Activated naive CD8-positive, alpha-beta T cell treated with anti-CD3 and anti-CD28 coated beads for 36 hours (primary cell): ENCODE measurements at regions not wholly inside any gene's neighbourhood (a gene's known extent, or its start where the extent isn't known, plus 50 kb on each side); places are given as distances from the start of the nearest gene placed in this dataset.

Experiments
- DNase-seq: peaks from one replicate; pipeline ENCODE4 v3.0.0; 2021
- H3K27ac Mint-ChIP-seq: one replicate; pipeline ENCODE4 v1.8.0; 2022; ENCODE audit warnings: mild to moderate bottlenecking, moderate library complexity, mixed read lengths
- H3K27me3 Mint-ChIP-seq: one replicate; pipeline ENCODE4 v1.8.0; 2022; ENCODE audit warnings: mild to moderate bottlenecking, mixed read lengths
- H3K36me3 Mint-ChIP-seq: one replicate; pipeline ENCODE4 v1.8.0; 2021; ENCODE audit warnings: mild to moderate bottlenecking, mixed read lengths
- H3K4me1 Mint-ChIP-seq: one replicate; pipeline ENCODE4 v1.8.0; 2021; ENCODE audit warnings: mixed read lengths
- H3K4me3 Mint-ChIP-seq: one replicate; pipeline ENCODE4 v1.8.0; 2022; ENCODE audit warnings: mild to moderate bottlenecking, moderate library complexity, mixed read lengths
- H3K9me3 Mint-ChIP-seq: one replicate; pipeline ENCODE4 v1.8.0; 2022; ENCODE audit warnings: mixed read lengths

DNA sequence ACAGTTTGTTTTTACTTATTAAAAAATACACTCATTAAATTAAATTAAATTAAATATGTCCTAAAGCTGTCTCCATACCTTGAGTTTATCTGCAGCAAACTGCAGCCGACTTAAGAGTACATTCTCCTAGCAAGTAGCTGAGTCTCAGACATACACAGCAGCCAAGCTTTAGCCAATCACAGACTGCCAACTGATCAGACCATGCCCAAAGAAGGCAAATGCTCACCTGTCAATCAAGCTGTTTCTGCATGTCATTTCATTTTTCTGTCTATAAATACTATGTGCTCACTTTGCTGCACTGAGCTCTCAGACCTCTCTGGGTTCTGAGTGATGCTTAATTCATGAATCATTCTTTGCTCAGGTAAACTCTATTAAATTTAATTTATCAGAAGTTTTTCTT is 280.9 kb upstream of the EPHA5 start:
- Mint-ChIP-seq H3K4me3 (no peak overlapping the region), H3K27ac (no peak overlapping the region), H3K4me1 (no peaks in the 10 kb centered on the region), H3K9me3 (peaks cover 3% of the 10 kb centered on the region), H3K36me3 (no peaks in the 10 kb centered on the region), H3K27me3 (no peaks in the 10 kb centered on the region)
- no peak for DNase-seq

DNA sequence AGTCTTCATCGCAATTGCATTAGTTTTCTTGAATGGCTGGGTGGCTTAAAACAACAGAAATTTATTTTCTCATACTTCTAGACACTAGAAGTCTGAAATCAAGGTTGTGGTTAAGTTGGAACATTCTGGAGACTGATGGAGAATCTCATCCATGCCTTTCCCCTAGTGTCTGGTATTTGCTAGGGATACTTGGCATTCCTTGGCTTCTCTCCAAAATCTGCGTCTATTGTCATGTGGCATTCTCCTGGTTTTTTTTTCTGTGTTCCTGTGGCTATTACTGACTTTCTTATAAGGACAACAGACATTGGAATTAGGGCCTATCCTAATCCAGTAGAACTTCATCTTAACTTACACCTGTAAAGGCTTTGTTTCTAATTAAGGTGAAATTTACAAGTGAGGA is 272.8 kb upstream of the EPHA5 start:
- no peaks in the 10 kb centered on the region for H3K27me3 Mint-ChIP-seq
- H3K4me1 Mint-ChIP-seq = no peaks in the 10 kb centered on the region
- H3K36me3 Mint-ChIP-seq = no peaks in the 10 kb centered on the region
- no peak overlapping the region for H3K27ac Mint-ChIP-seq
- peaks cover 3% of the 10 kb centered on the region for H3K9me3 Mint-ChIP-seq
- H3K4me3 Mint-ChIP-seq = no peak overlapping the region
- DNase-seq = no peak

DNA sequence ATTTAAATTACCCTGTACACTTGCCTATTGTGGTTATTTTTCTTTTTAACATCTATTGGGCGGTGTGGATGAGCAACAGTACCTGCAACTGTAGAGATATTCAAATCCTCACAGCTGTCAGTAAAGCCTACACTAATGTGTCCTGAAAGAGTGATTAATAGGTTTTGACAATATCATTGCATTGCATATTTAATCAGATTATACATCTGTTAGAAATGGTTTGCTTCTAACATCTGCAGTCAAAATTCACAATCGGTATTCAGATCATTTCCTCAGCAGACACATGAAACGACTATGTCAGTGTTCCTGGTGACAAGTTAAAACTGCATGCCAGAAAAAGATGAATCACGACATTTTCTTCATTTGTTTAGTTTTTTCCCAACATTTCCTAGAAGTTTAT is 254.6 kb upstream of the EPHA5 start:
- no peak overlapping the region for H3K4me3 Mint-ChIP-seq

DNA sequence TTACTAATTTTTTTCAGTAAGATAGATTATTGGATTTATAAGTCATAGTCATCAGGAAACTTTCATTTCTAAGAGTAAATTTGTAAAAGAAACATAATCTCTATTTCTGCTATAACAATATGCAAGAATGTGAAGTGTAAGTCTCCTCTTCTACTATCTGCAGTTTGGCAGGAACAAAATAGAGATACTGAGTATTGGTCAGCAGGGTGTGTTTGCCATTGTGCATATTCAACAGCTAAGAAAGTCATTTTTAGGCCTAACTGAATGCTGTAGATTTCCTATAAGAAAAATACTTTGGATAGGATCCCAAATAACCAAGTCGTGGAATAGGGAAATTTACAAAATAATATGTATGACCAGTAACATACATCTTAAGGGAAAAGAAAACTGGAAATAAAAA is 253.3 kb upstream of the EPHA5 start:
- H3K4me3 Mint-ChIP-seq = no peak overlapping the region
- no peaks in the 10 kb centered on the region for H3K36me3 Mint-ChIP-seq
- H3K27ac Mint-ChIP-seq = no peak overlapping the region
- no peak for DNase-seq
- H3K9me3 Mint-ChIP-seq = peaks cover 2% of the 10 kb centered on the region
- H3K27me3 Mint-ChIP-seq = no peaks in the 10 kb centered on the region
- no peaks in the 10 kb centered on the region for H3K4me1 Mint-ChIP-seq

More for the DNA sequence above, 254.6 kb upstream of the EPHA5 start:
- H3K27me3 Mint-ChIP-seq = no peaks in the 10 kb centered on the region
- no peak overlapping the region for H3K27ac Mint-ChIP-seq
- peaks cover 2% of the 10 kb centered on the region for H3K9me3 Mint-ChIP-seq
- no peaks in the 10 kb centered on the region for H3K4me1 Mint-ChIP-seq
- DNase-seq = no peak
- no peaks in the 10 kb centered on the region for H3K36me3 Mint-ChIP-seq

DNA sequence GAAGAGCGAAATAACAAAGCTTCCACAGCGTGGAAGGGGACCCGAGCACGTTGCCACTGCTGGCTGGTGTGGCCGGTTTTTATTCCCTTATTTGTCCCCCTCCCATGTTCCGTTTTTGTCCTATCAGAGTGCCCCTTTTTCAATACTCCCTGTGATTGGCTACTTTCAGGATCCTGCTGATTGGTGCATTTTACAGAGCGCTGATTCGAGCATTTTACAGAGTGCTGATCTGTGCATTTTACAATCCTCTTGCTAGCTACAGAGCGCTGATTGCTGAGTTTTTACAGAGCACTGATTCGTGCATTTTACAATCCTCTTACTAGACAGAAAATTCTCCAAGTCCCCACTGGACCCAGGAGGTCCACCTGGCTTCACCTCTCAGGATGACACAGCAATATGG is 250.9 kb upstream of the EPHA5 start:
- no peak overlapping the region for H3K4me3 Mint-ChIP-seq
- H3K27me3 Mint-ChIP-seq = no peaks in the 10 kb centered on the region
- DNase-seq = no peak
- H3K4me1 Mint-ChIP-seq = no peaks in the 10 kb centered on the region
- peaks cover 6% of the 10 kb centered on the region for H3K9me3 Mint-ChIP-seq
- H3K36me3 Mint-ChIP-seq = no peaks in the 10 kb centered on the region
- no peak overlapping the region for H3K27ac Mint-ChIP-seq

DNA sequence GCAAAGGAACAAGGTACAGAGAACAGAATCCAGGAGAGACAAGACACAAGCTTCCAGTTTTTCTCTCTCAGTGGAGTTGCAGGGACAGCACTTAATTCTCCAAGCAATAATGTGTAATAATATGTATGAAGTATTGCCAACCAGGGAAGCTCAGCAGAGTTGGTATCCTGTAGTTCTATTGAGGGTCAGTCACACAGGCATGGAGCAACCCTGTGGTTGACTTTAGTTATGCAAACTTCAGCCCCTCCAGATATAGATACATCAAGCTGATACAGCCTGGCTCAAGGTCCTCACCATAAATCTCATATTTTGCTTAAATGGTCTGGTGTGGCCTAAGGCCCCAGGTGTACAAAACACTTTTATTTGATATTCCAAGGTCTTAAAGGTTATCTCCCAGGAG is 248.6 kb upstream of the EPHA5 start:
- no peaks in the 10 kb centered on the region for H3K4me1 Mint-ChIP-seq
- H3K27me3 Mint-ChIP-seq = no peaks in the 10 kb centered on the region
- H3K36me3 Mint-ChIP-seq = no peaks in the 10 kb centered on the region
- peaks cover 6% of the 10 kb centered on the region for H3K9me3 Mint-ChIP-seq
- H3K4me3 Mint-ChIP-seq = no peak overlapping the region
- no peak for DNase-seq
- no peak overlapping the region for H3K27ac Mint-ChIP-seq

DNA sequence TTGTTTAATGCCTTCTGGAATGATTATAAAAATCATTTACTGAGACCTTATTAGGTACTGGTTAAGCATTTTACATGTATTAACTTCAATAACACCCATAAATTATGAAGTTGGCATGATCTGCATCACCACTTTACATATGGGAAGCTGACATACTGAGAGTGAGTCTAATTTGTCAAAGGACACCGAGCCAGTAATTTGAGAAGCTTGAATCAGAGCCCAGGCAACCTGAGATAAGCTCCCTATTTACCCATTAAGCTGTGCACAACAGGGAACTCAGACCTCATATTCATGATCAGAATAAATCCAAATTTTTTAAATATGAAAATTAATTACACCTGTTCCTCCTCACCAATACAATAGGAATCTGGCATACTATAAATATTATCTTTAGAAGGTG is 247.9 kb upstream of the EPHA5 start:
- no peaks in the 10 kb centered on the region for H3K36me3 Mint-ChIP-seq
- no peaks in the 10 kb centered on the region for H3K27me3 Mint-ChIP-seq
- no peaks in the 10 kb centered on the region for H3K4me1 Mint-ChIP-seq
- no peak overlapping the region for H3K27ac Mint-ChIP-seq
- no peak for DNase-seq
- peaks cover 6% of the 10 kb centered on the region for H3K9me3 Mint-ChIP-seq
- H3K4me3 Mint-ChIP-seq = no peak overlapping the region

DNA sequence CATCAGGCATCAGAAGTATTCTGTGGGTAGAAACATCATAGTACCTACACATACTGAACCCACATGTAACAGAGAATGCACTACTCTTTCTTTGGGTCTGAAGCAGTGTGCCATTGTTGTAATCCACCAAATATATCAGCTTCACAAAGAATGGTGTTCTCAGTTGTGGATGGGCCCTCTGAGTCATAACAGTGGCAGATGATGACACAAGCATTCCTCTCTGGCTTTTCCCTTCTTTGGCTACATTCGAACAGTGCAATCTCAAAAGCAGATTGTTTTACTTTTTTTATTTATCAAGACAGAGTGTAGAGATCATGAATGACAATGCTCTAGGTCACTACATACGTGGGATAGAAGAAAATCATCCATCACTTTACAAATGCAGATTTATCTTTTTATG is 247.2 kb upstream of the EPHA5 start:
- H3K27me3 Mint-ChIP-seq = no peaks in the 10 kb centered on the region
- H3K36me3 Mint-ChIP-seq = no peaks in the 10 kb centered on the region
- DNase-seq = no peak
- H3K9me3 Mint-ChIP-seq = peaks cover 6% of the 10 kb centered on the region
- H3K4me3 Mint-ChIP-seq = no peak overlapping the region
- H3K4me1 Mint-ChIP-seq = no peaks in the 10 kb centered on the region
- H3K27ac Mint-ChIP-seq = no peak overlapping the region

DNA sequence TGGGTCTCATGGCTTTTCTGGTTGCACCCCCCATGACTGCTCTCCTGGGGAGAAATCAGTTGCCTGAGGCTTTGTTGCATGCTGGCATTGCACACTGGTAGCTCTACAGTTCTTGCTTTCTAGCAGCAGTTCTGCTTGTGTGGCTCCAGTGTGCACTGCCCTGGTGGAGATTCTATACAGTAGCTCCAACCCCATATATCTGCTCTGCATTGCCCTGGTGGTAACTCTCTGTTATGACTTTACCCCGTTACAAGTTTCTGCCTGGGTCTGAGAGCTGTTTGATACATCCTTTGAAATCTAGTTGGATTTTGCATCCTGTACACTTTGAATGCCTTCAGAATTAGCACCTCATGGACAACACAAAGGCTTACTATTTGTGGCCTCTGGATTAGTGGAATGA is 241.4 kb upstream of the EPHA5 start:
- H3K27ac Mint-ChIP-seq = no peak overlapping the region

DNA sequence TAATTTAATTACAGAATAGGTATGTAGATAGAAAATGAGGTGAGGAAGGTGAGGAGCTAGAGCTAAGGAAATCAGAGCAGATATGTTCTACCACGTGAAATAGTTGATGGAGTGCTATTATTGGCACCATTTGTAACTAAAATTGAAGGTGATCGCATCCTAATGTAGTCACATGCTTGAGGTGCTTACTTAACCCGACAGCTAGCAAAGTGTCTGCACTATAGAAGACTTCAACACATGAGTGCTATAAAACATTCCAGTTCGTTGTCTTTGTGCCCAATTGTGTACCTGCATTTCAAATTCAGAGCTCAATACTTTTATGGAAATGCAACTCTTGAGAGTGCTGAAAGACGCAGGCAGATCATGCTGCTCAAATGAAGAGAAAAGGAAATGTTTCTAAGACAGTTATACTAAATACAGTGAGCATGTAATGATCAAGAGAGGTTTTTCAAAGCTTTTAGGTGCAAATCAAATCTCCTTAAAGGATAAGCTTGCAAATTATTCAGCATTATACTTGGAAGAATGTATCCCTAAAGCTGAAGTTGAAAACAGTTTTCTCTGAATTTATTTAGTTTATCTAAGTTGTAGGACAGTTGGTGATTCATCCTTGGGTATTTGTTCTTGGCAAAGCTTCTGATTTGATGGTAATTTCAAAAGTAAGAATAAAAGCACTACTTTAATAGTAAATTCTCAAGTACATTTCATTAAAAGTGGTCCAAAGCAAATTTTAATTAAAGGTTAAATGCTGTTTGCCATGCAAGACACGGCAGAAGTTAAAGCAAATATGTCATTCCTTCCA is 223.9 kb upstream of the EPHA5 start:
- Mint-ChIP-seq H3K36me3 (no peaks in the 10 kb centered on the region), H3K4me3 (no peak overlapping the region)

More for the DNA sequence above, 241.4 kb upstream of the EPHA5 start:
- no peak for DNase-seq
- no peaks in the 10 kb centered on the region for H3K36me3 Mint-ChIP-seq
- H3K4me3 Mint-ChIP-seq = no peak overlapping the region
- H3K9me3 Mint-ChIP-seq = peaks cover 1% of the 10 kb centered on the region
- H3K4me1 Mint-ChIP-seq = no peaks in the 10 kb centered on the region
- H3K27me3 Mint-ChIP-seq = no peaks in the 10 kb centered on the region

DNA sequence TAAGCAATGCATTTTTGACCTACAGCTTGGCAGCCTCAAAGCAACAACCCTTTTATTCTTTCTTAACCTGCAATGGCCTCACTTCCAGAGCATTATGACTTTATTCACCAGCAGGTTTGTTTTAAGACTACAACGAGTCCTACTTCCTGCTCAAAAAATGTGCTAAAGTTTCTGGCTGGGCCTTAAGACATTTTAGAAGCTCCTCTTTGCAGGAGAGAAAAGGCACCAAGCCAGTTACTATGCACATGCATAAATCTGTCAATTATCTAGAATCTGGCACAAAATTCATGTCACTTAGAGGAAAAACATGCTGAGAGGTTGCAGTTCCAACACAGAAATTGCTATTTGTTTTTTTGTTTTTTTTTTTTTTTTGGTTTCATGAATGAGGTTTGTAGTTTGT is 223.0 kb upstream of the EPHA5 start:
- Mint-ChIP-seq H3K4me3 (no peak overlapping the region), H3K4me1 (no peaks in the 10 kb centered on the region), H3K27ac (no peak overlapping the region), H3K27me3 (no peaks in the 10 kb centered on the region), H3K36me3 (no peaks in the 10 kb centered on the region), H3K9me3 (peaks cover 6% of the 10 kb centered on the region)
- DNase-seq = no peak

More for the DNA sequence above, 223.9 kb upstream of the EPHA5 start:
- DNase-seq = no peak
- H3K27me3 Mint-ChIP-seq = no peaks in the 10 kb centered on the region
- H3K9me3 Mint-ChIP-seq = peaks cover 6% of the 10 kb centered on the region
- H3K27ac Mint-ChIP-seq = no peak overlapping the region
- no peaks in the 10 kb centered on the region for H3K4me1 Mint-ChIP-seq

DNA sequence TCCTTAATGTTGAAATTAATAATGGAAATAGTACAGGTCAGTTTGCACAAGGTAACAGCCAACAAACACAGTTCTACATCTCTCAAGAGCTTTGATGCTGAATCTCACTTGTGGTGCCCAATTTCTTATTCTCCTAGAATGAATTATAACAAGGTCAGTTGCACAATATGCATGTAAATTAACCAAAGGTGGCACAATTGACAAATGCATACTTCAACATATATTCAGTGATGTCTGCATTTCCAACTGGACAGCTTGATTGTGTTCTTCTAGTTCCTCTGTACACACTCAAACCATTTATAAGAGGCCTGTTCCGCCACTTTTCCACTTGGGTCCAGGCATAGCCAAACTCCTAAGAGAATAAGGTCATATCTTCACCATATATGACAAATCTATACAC is 210.3 kb upstream of the EPHA5 start:
- H3K27me3 Mint-ChIP-seq = no peaks in the 10 kb centered on the region
- H3K36me3 Mint-ChIP-seq = no peaks in the 10 kb centered on the region
- no peak overlapping the region for H3K4me3 Mint-ChIP-seq
- no peaks in the 10 kb centered on the region for H3K4me1 Mint-ChIP-seq
- no peak overlapping the region for H3K27ac Mint-ChIP-seq
- DNase-seq = no peak
- peaks cover 3% of the 10 kb centered on the region for H3K9me3 Mint-ChIP-seq

DNA sequence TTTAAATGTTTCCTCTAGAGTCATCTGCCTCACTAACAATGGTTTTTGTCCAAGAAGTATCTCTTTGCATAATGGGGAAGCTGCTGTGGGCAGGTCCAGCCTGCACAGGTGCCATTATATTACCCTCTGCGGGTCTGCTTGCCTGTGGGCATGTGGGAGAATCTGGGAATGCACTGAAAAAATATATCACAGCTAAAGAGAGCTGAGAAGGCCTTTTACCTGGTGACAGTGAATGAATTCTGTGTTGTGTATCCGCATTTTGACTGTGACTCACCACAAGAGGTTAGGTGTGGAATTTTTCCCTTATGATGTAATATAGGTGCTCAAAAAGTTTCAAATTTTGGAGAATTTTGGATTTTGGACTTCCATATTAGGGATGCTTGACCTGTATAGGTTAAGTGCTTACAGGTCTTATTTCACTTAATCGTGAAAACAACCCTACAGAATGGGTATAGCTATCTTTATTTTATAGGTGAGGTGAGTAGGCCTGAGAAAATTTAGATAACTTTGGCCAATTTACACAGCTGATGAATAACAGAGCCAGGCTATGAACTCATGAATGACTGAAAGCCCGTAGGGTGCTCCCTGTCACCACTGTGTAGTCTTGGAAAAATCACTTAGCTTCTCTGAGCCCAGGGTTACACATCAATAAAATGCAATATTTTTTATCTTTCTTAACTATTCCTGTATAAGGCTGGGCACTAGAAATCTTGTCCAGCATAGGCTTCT is 198.0 kb upstream of the EPHA5 start:
- Mint-ChIP-seq H3K27ac (no peak overlapping the region), H3K9me3 (peaks cover 3% of the 10 kb centered on the region), H3K4me1 (no peaks in the 10 kb centered on the region), H3K36me3 (no peaks in the 10 kb centered on the region), H3K4me3 (no peak overlapping the region), H3K27me3 (no peaks in the 10 kb centered on the region)
- DNase-seq = no peak

DNA sequence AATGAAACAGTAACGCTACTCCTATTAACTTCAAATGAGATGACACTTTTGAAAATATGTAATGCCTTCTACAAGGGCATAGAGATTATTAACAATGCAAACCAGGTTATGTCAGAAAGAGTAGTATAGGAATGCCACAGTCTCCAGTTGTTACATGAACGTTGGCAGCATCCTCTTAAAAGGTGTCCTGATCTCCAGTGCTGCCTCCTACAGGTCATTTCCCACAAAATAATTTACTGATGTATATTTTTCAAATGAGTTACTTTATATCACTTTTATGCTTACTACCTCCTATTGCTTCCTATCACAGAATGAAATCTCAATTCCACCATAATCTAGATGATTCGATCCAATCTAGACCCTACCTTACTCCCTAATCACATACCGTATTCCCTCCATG is 195.2 kb upstream of the EPHA5 start:
- no peak for DNase-seq
- Mint-ChIP-seq H3K9me3 (peaks cover 7% of the 10 kb centered on the region), H3K4me3 (no peak overlapping the region), H3K27ac (no peak overlapping the region), H3K4me1 (no peaks in the 10 kb centered on the region), H3K36me3 (no peaks in the 10 kb centered on the region), H3K27me3 (no peaks in the 10 kb centered on the region)

DNA sequence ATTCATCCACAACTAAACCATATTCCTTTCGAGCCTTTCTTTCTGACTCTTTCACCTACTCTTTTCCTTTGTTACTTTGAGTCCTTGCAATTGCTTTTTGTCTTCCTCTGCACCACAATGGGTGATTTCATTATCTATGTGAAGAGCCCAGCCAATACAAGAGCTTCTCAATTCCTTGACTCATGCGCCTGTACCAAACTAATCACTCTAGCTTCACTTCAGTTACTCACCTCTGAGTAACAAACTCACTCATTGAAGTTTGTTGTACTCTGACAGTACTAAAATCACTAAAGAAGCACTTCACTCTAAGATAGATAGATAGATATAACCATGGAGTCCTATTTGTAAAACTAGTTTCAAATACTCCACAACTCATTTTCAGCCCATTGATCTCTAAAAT is 191.7 kb upstream of the EPHA5 start:
- H3K27ac Mint-ChIP-seq = no peak overlapping the region
- no peaks in the 10 kb centered on the region for H3K27me3 Mint-ChIP-seq
- no peak overlapping the region for H3K4me3 Mint-ChIP-seq
- no peaks in the 10 kb centered on the region for H3K4me1 Mint-ChIP-seq
- DNase-seq = no peak
- peaks cover 6% of the 10 kb centered on the region for H3K9me3 Mint-ChIP-seq
- H3K36me3 Mint-ChIP-seq = no peaks in the 10 kb centered on the region

DNA sequence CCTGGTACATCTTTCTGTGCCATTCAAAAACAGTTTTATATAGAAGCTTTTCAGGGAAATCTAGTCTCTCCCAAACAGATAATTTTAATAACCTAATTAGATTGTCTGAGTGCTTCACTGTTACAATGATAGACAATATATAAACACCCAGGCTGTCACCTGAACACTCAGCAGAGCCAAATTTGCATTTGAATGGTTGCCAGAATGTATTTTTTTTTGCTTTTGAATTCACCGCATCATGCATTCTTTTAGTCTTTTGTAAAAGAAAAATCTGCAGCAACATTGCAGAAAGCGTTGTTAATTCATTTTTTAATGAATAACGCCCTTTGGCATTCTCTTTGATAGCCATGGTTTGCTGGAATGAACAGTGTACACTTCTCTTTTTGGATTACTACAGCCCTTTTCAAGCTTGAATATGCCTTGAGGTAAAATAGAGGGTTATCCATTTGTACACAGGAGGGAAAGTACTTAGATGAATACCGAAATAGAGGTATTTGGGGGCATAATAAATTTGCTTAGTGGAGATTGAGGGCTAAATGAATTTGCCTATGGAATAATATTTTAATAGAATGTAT is 175.0 kb upstream of the EPHA5 start:
- Mint-ChIP-seq H3K27ac (no peak overlapping the region), H3K9me3 (no peaks in the 10 kb centered on the region), H3K4me3 (no peak overlapping the region)

More for the DNA sequence above, 175.0 kb upstream of the EPHA5 start:
- DNase-seq = no peak
- H3K27me3 Mint-ChIP-seq = no peaks in the 10 kb centered on the region
- no peaks in the 10 kb centered on the region for H3K4me1 Mint-ChIP-seq
- H3K36me3 Mint-ChIP-seq = no peaks in the 10 kb centered on the region
